SK-N-SH (cell line): ENCODE measurements at regions not wholly inside any gene's neighbourhood (a gene's known extent, or its start where the extent isn't known, plus 50 kb on each side); places are given as distances from the start of the nearest gene placed in this dataset.

Experiments used
- CTCF ChIA-PET: fragments of 300-600, 350-600 bp; formaldehyde crosslinking; extraction: SDS; loops from one replicate; lab custom pipeline; 2021; lab: Yijun Ruan, JAX
- POLR2A ChIA-PET: fragments of 350-600 bp; sonication (Branson Sonifier 250); formaldehyde crosslinking; extraction: SDS; loops from one replicate; lab custom pipeline; 2020; ENCODE audit warnings: antibody characterized with exemption, inconsistent platforms; lab: Yijun Ruan, JAX
- DNase-seq: peaks from one replicate; pipeline ENCODE4 v3.0.0; 2012
- H2AFZ ChIP-seq: fragments of 200-600 bp; sonication (generic); 2 replicates; pipeline ENCODE4 v1.8.1; 2016; ENCODE audit warnings: antibody characterized with exemption, mild to moderate bottlenecking, low read depth
- H3F3A ChIP-seq: fragments of 200-600 bp; sonication (generic); replicated peaks from 2 replicates; pipeline ENCODE3; 2016; ENCODE audit warnings: antibody characterized with exemption, mild to moderate bottlenecking; ENCODE audit not compliant: insufficient read depth
- H3K27ac ChIP-seq, 2 experiments: fragments of 200-500 bp in 1 of 2; fragments of 200-600 bp in 1 of 2; sonication (Bioruptor generic) in 1 of 2; sonication (generic), shearing (Covaris generic) in 1 of 2; 2 replicates each; pipeline versions ENCODE4 v1.5.1 to v1.6.1; 2014 to 2016; ENCODE audit warnings: low read depth in 2 of 2, inconsistent platforms in 1 of 2, low read length in 1 of 2, mild to moderate bottlenecking in 1 of 2, mixed read lengths in 1 of 2
- H3K27me3 ChIP-seq: fragments of 200-600 bp; sonication (generic), shearing (Covaris generic); 2 replicates; pipeline ENCODE4 v1.6.1; 2016; ENCODE audit warnings: mixed run types; ENCODE audit not compliant: insufficient read depth
- H3K36me3 ChIP-seq, 2 experiments: fragments of 200-500 bp in 1 of 2; fragments of 200-600 bp in 1 of 2; sonication (Bioruptor generic) in 1 of 2; sonication (generic) in 1 of 2; replicated peaks in 1 of 2; 2 replicates each; pipeline versions ENCODE3 to v1.5.1; 2014 to 2016; ENCODE audit warnings: low read length in 1 of 2, mild to moderate bottlenecking in 1 of 2; ENCODE audit not compliant: insufficient read depth in 2 of 2, control insufficient read depth in 1 of 2
- H3K4me1 ChIP-seq, 2 experiments: fragments of 200-500 bp in 1 of 2; fragments of 200-600 bp in 1 of 2; sonication (Bioruptor generic) in 1 of 2; sonication (generic), shearing (Covaris generic) in 1 of 2; 2 replicates each; pipeline versions ENCODE4 v1.5.1 to v1.6.1; 2014 to 2016; ENCODE audit warnings: low read depth in 1 of 2, low read length in 1 of 2, mixed run types in 1 of 2; ENCODE audit not compliant: insufficient read depth in 2 of 2, control insufficient read depth in 1 of 2
- H3K4me2 ChIP-seq: fragments of 200-600 bp; sonication (generic), shearing (Covaris generic); 2 replicates; pipeline ENCODE4 v1.6.1; 2017; ENCODE audit warnings: mixed run types
- H3K4me3 ChIP-seq, 2 experiments: fragments of 200-500 bp in 1 of 2; fragments of 200-600 bp in 1 of 2; sonication (Bioruptor generic) in 1 of 2; sonication (generic), shearing (Covaris generic) in 1 of 2; 2 replicates each; pipeline versions ENCODE4 v1.5.1 to v1.8.1; 2014 to 2016; ENCODE audit warnings: low read depth in 2 of 2, inconsistent platforms in 1 of 2, low read length in 1 of 2, mild to moderate bottlenecking in 1 of 2, mixed read lengths in 1 of 2, moderate library complexity in 1 of 2
- H3K79me2 ChIP-seq: fragments of 200-600 bp; sonication (generic); 2 replicates; pipeline ENCODE4 v1.8.1; 2017; ENCODE audit warnings: mild to moderate bottlenecking; ENCODE audit not compliant: insufficient read depth
- H3K9ac ChIP-seq: fragments of 200-600 bp; sonication (generic); 2 replicates; pipeline ENCODE4 v1.6.1; 2017; ENCODE audit warnings: mixed run types
- H3K9me2 ChIP-seq: fragments of 200-600 bp; sonication (generic); 2 replicates; pipeline ENCODE4 v1.6.1; 2017; ENCODE audit warnings: mixed run types
- H3K9me3 ChIP-seq: fragments of 200-600 bp; sonication (generic); 2 replicates; pipeline ENCODE4 v1.6.1; 2017; ENCODE audit warnings: mixed run types, mild to moderate bottlenecking, moderate library complexity
- H4K20me1 ChIP-seq: fragments of 200-600 bp; sonication (generic); 2 replicates; pipeline ENCODE4 v1.6.1; 2017; ENCODE audit warnings: mild to moderate bottlenecking, mixed run types; ENCODE audit not compliant: insufficient read depth
- EZH2phosphoT487 ChIP-seq: fragments of 200-600 bp; sonication (generic); IDR thresholded peaks from 2 replicates; pipeline ENCODE4 v1.6.1; 2017; ENCODE audit warnings: low read depth, mixed run types, mild to moderate bottlenecking, antibody characterized with exemption, moderate library complexity, borderline replicate concordance
- FOXJ3 ChIP-seq: sonication (generic); formaldehyde crosslinking; IDR thresholded peaks from 2 replicates; pipeline ENCODE4 v1.5.1; 2020; ENCODE audit warnings: mild to moderate bottlenecking, missing genetic modification reagents
- FOXM1 ChIP-seq: IDR thresholded peaks from 2 replicates; pipeline ENCODE4 v1.4.0; 2012; ENCODE audit warnings: low read depth, mild to moderate bottlenecking
- IRF3 ChIP-seq: fragments of 150-350 bp; IDR thresholded peaks from 2 replicates; pipeline ENCODE4 v1.6.1; 2016; ENCODE audit warnings: mild to moderate bottlenecking, low read depth, low read length
- JUND ChIP-seq: IDR thresholded peaks from 2 replicates; pipeline ENCODE4 v1.4.0; 2012
- MXI1 ChIP-seq: IDR thresholded peaks from 2 replicates; pipeline ENCODE4 v1.6.1; 2012; ENCODE audit warnings: mild to moderate bottlenecking, low read depth, low read length, improper control_type of control experiment
- NFIC ChIP-seq: IDR thresholded peaks from 2 replicates; pipeline ENCODE4 v1.4.0; 2012; ENCODE audit warnings: borderline replicate concordance
- POLR2AphosphoS5 ChIP-seq: IDR thresholded peaks from 2 replicates; pipeline ENCODE4 v1.6.1; 2012; ENCODE audit warnings: low read depth, low read length
- RCOR1 ChIP-seq: fragments of 150-350 bp; IDR thresholded peaks from 2 replicates; pipeline ENCODE4 v1.6.1; 2017; ENCODE audit warnings: antibody characterized with exemption, low read length
- SIN3A ChIP-seq: IDR thresholded peaks from 2 replicates; pipeline ENCODE4 v1.6.1; 2012; ENCODE audit warnings: low read depth, mild to moderate bottlenecking, low read length, moderate library complexity, borderline replicate concordance
- SMC3 ChIP-seq: IDR thresholded peaks from 2 replicates; pipeline ENCODE4 v1.6.1; 2012; ENCODE audit warnings: low read depth, low read length, improper control_type of control experiment
- TAF1 ChIP-seq: IDR thresholded peaks from 2 replicates; pipeline ENCODE4 v1.6.1; 2012; ENCODE audit warnings: low read depth, mild to moderate bottlenecking, low read length, moderate library complexity, borderline replicate concordance
- TCF12 ChIP-seq: IDR thresholded peaks from 2 replicates; pipeline ENCODE4 v1.4.0; 2012
- TEAD4 ChIP-seq: IDR thresholded peaks from 2 replicates; pipeline ENCODE4 v1.4.0; 2012; ENCODE audit warnings: mild to moderate bottlenecking, borderline replicate concordance; ENCODE audit not compliant: insufficient read depth
- USF1 ChIP-seq: IDR thresholded peaks from 2 replicates; pipeline ENCODE4 v1.4.0; 2012; ENCODE audit warnings: low read depth, borderline replicate concordance
- ZBTB33 ChIP-seq: IDR thresholded peaks from 2 replicates; pipeline ENCODE4 v1.4.0; 2012; ENCODE audit warnings: low read depth, borderline replicate concordance
- WGBS: methylation state at CpG from one replicate; pipeline ENCODE4 v1.1.6; 2017; ENCODE audit warnings: low lambda C conversion rate; 5-methylcytosine and 5-hydroxymethylcytosine counted together
- TF ChIP-seq, protein P1 (sequence below): fragments of 200-600 bp; sonication (generic); IDR thresholded peaks from 2 replicates; pipeline ENCODE4 v1.6.1; 2017; ENCODE audit warnings: antibody characterized with exemption, mild to moderate bottlenecking, moderate library complexity
- TF ChIP-seq, protein P2 (sequence below): IDR thresholded peaks from 2 replicates; pipeline ENCODE4 v1.6.1; 2012; ENCODE audit warnings: mild to moderate bottlenecking, low read depth, low read length, moderate library complexity

- no peak for DNase-seq
- Histone ChIP-seq H3K27me3 (no peaks in the 10 kb centered on the region; the same call in 1 of the 2 replicates), H3K9me3 (no peaks in the 10 kb centered on the region), H3K9me2 (no peaks in the 10 kb centered on the region), H3K4me3 (no peak overlapping the region), H3K79me2 (no peaks in the 10 kb centered on the region), H4K20me1 (no peaks in the 10 kb centered on the region), H3K36me3 (no peaks in the 10 kb centered on the region), H3K4me1 (no peaks in the 10 kb centered on the region), H3K27ac (no peak overlapping the region), H2AFZ (no peak overlapping the region), H3F3A (no peaks in the 10 kb centered on the region), H3K4me2 (no peak overlapping the region), H3K9ac (no peak overlapping the region)
- 0% methylated on average over 1 of the region's 1 CpG for WGBS
- TF ChIP-seq POLR2AphosphoS5 (no peak), RCOR1 (no peak), TCF12 (no peak), EZH2phosphoT487 (no peak), JUND (no peak), TEAD4 (no peak), ZBTB33 (no peak), FOXJ3 (CRISPR knock-in tag) (no peak), MXI1 (no peak), IRF3 (no peak), NFIC (no peak), FOXM1 (no peak), TAF1 (no peak), SMC3 (no peak), SIN3A (no peak), USF1 (no peak)
- TF ChIP-seq, protein P1, sequence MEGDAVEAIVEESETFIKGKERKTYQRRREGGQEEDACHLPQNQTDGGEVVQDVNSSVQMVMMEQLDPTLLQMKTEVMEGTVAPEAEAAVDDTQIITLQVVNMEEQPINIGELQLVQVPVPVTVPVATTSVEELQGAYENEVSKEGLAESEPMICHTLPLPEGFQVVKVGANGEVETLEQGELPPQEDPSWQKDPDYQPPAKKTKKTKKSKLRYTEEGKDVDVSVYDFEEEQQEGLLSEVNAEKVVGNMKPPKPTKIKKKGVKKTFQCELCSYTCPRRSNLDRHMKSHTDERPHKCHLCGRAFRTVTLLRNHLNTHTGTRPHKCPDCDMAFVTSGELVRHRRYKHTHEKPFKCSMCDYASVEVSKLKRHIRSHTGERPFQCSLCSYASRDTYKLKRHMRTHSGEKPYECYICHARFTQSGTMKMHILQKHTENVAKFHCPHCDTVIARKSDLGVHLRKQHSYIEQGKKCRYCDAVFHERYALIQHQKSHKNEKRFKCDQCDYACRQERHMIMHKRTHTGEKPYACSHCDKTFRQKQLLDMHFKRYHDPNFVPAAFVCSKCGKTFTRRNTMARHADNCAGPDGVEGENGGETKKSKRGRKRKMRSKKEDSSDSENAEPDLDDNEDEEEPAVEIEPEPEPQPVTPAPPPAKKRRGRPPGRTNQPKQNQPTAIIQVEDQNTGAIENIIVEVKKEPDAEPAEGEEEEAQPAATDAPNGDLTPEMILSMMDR = no peak
- TF ChIP-seq, protein P2, sequence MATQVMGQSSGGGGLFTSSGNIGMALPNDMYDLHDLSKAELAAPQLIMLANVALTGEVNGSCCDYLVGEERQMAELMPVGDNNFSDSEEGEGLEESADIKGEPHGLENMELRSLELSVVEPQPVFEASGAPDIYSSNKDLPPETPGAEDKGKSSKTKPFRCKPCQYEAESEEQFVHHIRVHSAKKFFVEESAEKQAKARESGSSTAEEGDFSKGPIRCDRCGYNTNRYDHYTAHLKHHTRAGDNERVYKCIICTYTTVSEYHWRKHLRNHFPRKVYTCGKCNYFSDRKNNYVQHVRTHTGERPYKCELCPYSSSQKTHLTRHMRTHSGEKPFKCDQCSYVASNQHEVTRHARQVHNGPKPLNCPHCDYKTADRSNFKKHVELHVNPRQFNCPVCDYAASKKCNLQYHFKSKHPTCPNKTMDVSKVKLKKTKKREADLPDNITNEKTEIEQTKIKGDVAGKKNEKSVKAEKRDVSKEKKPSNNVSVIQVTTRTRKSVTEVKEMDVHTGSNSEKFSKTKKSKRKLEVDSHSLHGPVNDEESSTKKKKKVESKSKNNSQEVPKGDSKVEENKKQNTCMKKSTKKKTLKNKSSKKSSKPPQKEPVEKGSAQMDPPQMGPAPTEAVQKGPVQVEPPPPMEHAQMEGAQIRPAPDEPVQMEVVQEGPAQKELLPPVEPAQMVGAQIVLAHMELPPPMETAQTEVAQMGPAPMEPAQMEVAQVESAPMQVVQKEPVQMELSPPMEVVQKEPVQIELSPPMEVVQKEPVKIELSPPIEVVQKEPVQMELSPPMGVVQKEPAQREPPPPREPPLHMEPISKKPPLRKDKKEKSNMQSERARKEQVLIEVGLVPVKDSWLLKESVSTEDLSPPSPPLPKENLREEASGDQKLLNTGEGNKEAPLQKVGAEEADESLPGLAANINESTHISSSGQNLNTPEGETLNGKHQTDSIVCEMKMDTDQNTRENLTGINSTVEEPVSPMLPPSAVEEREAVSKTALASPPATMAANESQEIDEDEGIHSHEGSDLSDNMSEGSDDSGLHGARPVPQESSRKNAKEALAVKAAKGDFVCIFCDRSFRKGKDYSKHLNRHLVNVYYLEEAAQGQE = no peak
- CTCF ChIA-PET = interaction anchor here (1.1 kb wide), 1 partner anchor 45 kb away, joined by 3 read pairs; no protein-coding TSS in a partner anchor
- POLR2A ChIA-PET = no interaction called here
Observed at GRCh38 chr13:86920961-86921360, 750.2 kb upstream of the SLITRK5 start.
